Ectodermal cell (in vitro differentiated cells): ENCODE measurements at regions not wholly inside any gene's neighbourhood (a gene's known extent, or its start where the extent isn't known, plus 50 kb on each side); places are given as distances from the start of the nearest gene placed in this dataset.

ENCODE experiments used
- H3K27ac ChIP-seq: 2 replicates; pipeline ENCODE4 v1.7.0; 2013; ENCODE audit warnings: mild to moderate bottlenecking, low read depth, low read length; ENCODE audit not compliant: insufficient read depth, poor library complexity, severe bottlenecking
- H3K27me3 ChIP-seq: 2 replicates; pipeline ENCODE4 v1.7.0; 2013; ENCODE audit warnings: mild to moderate bottlenecking, low read length; ENCODE audit not compliant: insufficient read depth, control insufficient read depth, poor library complexity, severe bottlenecking
- H3K36me3 ChIP-seq: one replicate; pipeline ENCODE4 v1.7.0; 2013; ENCODE audit warnings: low read length; ENCODE audit not compliant: control insufficient read depth, insufficient read depth
- H3K4me1 ChIP-seq: one replicate; pipeline ENCODE4 v1.7.0; 2013; ENCODE audit warnings: low read length; ENCODE audit not compliant: control insufficient read depth, insufficient read depth
- H3K4me3 ChIP-seq: 2 replicates; pipeline ENCODE4 v1.7.0; 2013; ENCODE audit warnings: low read depth, low read length, control low read depth; ENCODE audit not compliant: insufficient read depth
- H3K9me3 ChIP-seq: 2 replicates; pipeline ENCODE4 v1.7.0; 2013; ENCODE audit warnings: mild to moderate bottlenecking, low read length, moderate library complexity; ENCODE audit not compliant: control insufficient read depth
- WGBS, 2 experiments: methylation state at CpG; one replicate each; pipeline ENCODE4 v1.1.7; 2013; ENCODE audit warnings: missing lambda C conversion rate in 2 of 2; 5-methylcytosine and 5-hydroxymethylcytosine counted together

DNA sequence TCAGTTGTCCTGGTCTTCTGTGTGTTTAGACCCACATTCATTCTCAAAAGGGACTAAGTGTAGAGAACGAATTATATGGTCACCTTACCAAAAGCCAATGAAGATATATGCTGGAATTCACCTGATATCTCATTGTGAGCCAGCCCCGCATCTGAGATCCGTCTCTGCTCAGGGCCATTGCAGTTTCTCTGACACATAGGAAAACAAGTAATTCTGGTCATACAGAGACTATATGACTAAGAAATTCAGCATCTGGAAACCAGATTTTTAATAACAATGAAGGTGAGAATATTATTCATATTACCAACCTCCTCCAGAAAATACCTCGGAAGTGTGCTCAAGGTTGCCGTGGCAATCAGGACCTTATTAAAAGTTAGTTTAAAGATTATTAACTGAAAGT is 278.6 kb upstream of the EDNRB start:
- no peaks in the 10 kb centered on the region for H3K4me1 ChIP-seq
- WGBS, 2 experiments: 93% methylated on average over 3 to 5 of the region's 5 CpGs
- H3K27ac ChIP-seq: no peak overlapping the region
- H3K36me3 ChIP-seq: no peaks in the 10 kb centered on the region
- H3K4me3 ChIP-seq: no peak overlapping the region
- no peaks in the 10 kb centered on the region for H3K9me3 ChIP-seq
- H3K27me3 ChIP-seq: no peaks in the 10 kb centered on the region

DNA sequence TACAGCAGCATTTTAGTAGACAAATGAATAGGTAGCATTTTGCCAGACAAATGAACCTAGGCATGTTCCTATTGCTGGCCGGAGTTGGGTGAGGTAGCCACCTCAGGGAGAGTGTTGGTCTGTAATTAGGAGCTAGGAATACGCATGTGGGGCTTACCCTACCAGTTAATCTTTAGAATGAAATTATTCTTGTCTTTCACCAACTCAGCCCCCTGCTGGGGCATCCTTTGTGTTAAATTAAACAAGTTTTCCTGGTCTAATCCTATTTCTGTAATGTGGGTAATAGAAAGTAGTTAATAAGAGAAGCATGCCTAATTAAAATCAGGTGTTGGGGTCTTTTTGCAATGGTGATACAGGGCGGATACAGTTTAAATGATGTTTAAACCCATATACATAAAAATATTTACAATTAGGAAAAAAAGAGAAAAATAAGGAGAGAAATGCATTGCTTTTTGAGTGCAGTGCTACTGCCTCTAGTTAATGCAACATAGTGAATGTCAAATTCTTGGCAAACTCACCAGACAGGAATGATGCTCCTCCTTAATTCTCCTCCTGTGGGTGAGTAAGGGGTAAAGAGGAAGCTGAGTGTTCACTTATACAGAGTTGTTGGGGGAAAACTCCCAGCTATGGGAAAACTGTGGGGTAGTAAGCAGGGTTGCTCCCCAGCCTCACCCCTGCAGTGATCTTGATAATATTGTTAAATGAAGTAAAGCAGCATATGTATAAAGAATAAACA is 276.4 kb upstream of the EDNRB start:
- Histone ChIP-seq H3K27ac (no peak overlapping the region), H3K36me3 (no peaks in the 10 kb centered on the region), H3K9me3 (no peaks in the 10 kb centered on the region), H3K4me1 (no peaks in the 10 kb centered on the region), H3K4me3 (no peak overlapping the region), H3K27me3 (no peaks in the 10 kb centered on the region)
- 74 to 90% methylated on average over 1 to 2 of the region's 3 CpGs for WGBS, 2 experiments

DNA sequence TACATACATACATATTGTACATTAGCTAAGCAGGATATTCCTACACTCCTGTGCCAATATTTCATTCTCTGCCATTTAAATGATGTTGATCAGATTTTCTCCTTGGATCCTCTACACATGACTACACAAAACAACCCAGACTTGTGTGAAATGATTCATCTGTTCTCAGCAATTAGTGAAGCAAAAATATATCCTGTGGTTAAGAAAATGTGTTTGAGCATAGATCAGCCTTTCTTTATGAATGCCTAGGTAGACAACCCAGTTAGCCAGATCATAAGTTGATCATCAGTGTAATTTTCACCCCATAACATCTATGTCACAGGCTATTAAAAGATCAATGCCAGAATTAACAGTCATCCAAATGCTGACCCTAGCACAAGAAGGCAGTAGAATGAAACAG is 275.2 kb upstream of the EDNRB start:
- Histone ChIP-seq H3K27me3 (no peaks in the 10 kb centered on the region), H3K4me1 (no peaks in the 10 kb centered on the region), H3K36me3 (no peaks in the 10 kb centered on the region), H3K27ac (no peak overlapping the region), H3K4me3 (no peak overlapping the region), H3K9me3 (no peaks in the 10 kb centered on the region)

DNA sequence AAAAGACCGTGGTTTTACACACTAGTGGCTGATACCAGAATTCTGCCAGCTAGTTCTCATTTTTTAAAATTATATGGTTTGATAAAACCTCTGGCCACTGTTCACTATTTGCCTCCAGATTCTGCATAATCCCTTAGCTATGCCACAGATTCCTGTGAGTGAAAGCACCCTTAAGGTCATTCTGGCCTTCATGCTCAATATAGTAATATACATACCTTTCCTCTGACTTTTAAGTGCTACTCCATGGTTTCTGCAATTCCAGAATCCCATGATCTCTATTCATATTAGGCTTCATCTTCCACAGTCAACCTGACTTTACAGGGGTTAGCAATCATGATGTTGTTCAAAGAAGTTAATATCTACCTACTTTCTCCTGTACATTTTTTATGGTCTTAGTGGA is 274.1 kb upstream of the EDNRB start:
- Histone ChIP-seq H3K27ac (no peak overlapping the region), H3K9me3 (no peaks in the 10 kb centered on the region), H3K4me3 (no peak overlapping the region), H3K4me1 (no peaks in the 10 kb centered on the region), H3K27me3 (no peaks in the 10 kb centered on the region), H3K36me3 (no peaks in the 10 kb centered on the region)
- 0 to 5% methylated on average over 1 of the region's 1 CpG for WGBS, 2 experiments

DNA sequence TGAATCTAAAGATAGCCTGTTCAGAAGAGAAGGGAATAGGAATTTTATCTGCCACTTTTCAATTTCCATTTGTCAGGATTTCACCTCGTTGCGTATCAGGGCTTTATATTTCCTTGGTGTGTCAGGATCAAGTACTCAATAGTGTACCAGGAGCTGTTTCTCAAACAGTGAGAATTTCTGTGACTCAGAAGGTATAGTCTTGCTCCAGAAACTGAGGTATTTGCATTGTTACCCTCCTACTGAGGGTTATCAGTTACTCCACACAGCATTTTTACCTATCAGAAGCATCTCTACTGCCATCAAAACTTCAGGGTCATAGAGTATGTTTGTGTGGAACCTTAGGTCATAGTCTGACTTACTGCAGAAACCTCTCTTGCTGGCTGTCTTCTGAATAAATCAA is 271.7 kb upstream of the EDNRB start:
- Histone ChIP-seq H3K4me1 (no peaks in the 10 kb centered on the region), H3K27me3 (no peaks in the 10 kb centered on the region), H3K36me3 (no peaks in the 10 kb centered on the region), H3K4me3 (no peak overlapping the region), H3K9me3 (no peaks in the 10 kb centered on the region), H3K27ac (no peak overlapping the region)
- WGBS, 2 experiments: 94 to 95% methylated on average over 2 of the region's 2 CpGs

DNA sequence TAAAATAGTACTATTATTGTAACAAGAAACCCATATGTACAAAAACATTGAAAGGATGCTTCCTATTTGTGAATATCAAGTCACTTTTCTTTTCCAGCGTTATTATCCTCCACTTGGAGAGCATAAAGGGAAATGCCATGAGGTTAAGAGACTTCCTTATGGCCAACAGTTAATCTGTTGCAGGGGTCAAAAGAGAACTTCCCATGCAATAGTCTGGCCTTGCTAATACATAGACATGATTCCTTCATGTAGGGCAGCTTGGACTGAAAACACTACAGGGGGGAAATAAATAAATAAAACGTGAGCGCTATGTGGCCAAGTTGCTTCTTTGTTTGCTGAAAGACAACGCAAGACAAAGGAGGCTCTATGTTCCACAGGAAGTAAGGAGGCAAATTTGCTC is 269.1 kb upstream of the EDNRB start:
- H3K36me3 ChIP-seq: no peaks in the 10 kb centered on the region
- H3K27me3 ChIP-seq: no peaks in the 10 kb centered on the region
- H3K9me3 ChIP-seq: no peaks in the 10 kb centered on the region
- no peak overlapping the region for H3K4me3 ChIP-seq
- H3K4me1 ChIP-seq: no peaks in the 10 kb centered on the region
- no peak overlapping the region for H3K27ac ChIP-seq
- 84 to 89% methylated on average over 4 of the region's 4 CpGs for WGBS, 2 experiments

DNA sequence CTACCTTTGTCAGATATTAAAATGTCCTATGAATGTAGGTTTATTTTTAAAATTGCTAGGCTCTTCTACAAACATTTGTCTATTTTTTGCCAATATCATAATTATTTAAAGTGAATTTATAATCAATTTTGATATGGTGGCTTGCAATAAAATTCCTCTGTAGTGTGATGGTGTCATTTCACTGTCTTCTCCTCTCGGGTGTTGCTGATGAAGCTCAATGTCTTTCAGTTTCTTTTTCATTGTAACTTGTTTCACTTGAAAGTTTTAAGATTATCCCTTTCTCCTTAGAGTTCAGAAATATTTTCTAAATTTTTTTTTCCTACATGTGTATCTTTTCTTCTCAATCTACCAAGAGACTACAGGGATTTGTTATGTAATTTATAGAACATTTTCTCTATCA is 267.1 kb upstream of the EDNRB start:
- Histone ChIP-seq H3K27me3 (no peaks in the 10 kb centered on the region), H3K4me3 (no peak overlapping the region), H3K9me3 (no peaks in the 10 kb centered on the region), H3K4me1 (no peaks in the 10 kb centered on the region), H3K36me3 (no peaks in the 10 kb centered on the region), H3K27ac (no peak overlapping the region)
- 60 to 93% methylated on average over 1 of the region's 1 CpG for WGBS, 2 experiments

DNA sequence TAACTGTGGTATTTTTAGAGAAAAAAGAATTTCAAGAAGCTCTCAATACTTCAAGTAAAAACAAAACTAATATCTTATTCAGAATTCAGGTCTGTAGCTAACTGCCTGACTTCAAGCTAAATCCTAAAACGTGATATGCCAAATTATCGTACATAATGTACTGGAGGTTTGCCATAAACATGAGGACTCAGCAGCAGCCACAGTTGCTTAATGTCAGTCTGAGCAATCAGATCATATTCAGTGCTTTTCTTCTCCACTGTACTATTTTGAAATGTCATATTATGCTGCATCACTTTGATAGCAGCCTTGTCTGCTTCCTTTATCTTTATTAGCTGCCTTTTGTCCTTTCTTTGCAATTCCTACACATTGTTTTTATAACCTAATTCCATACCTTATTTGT is 265.1 kb upstream of the EDNRB start:
- no peaks in the 10 kb centered on the region for H3K27me3 ChIP-seq
- no peak overlapping the region for H3K27ac ChIP-seq
- H3K4me3 ChIP-seq: no peak overlapping the region
- H3K4me1 ChIP-seq: no peaks in the 10 kb centered on the region
- WGBS, 2 experiments: 92 to 95% methylated on average over 2 of the region's 2 CpGs
- H3K36me3 ChIP-seq: no peaks in the 10 kb centered on the region
- H3K9me3 ChIP-seq: no peaks in the 10 kb centered on the region

DNA sequence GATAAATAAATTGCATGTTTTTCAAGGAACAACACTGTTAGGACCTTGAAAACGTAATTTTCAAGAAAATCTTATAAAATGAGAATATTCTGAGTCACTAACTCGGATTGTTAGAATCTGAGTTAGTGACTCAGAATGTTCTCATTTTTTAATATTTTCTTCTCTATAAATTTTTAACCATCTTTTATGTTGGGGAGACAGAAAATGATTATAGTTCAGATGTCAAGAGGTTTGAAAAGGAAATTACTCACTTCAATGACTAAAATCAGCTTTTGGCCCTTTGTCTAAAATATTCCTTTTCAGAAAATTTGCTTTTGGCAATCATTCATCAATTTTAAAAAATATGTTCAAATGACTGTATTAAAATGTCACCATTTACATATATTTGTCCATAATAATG is 264.2 kb upstream of the EDNRB start:
- no peaks in the 10 kb centered on the region for H3K27me3 ChIP-seq
- no peaks in the 10 kb centered on the region for H3K9me3 ChIP-seq
- no peak overlapping the region for H3K27ac ChIP-seq
- no peaks in the 10 kb centered on the region for H3K4me1 ChIP-seq
- 83% methylated on average over 1 of the region's 2 CpGs; no CpG with 5 or more reads in 1 of the 2 experiments for WGBS, 2 experiments
- no peak overlapping the region for H3K4me3 ChIP-seq
- no peaks in the 10 kb centered on the region for H3K36me3 ChIP-seq

DNA sequence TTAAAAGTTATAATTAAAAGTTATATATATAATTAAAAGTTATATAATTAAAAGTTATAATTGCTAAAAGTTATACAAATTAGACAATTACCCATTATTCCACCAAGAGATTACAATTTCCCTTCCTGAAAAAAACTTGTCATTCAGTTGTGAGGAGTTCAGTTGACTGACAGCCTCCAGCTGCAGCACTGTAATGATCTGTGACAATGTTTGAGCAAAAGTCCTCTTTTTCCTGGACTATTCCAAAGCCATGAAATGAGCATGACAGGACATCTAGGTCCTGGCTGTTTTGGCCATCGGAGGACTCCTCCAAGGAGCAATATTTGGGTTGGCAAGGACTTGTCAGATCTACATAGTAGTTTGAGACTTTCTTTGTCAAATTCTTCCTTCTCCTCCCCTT is 258.7 kb upstream of the EDNRB start:
- Histone ChIP-seq H3K9me3 (no peaks in the 10 kb centered on the region), H3K4me1 (no peaks in the 10 kb centered on the region), H3K27me3 (no peaks in the 10 kb centered on the region), H3K36me3 (no peaks in the 10 kb centered on the region), H3K27ac (no peak overlapping the region), H3K4me3 (no peak overlapping the region)
- WGBS, 2 experiments: 100% methylated on average over 1 of the region's 1 CpG

DNA sequence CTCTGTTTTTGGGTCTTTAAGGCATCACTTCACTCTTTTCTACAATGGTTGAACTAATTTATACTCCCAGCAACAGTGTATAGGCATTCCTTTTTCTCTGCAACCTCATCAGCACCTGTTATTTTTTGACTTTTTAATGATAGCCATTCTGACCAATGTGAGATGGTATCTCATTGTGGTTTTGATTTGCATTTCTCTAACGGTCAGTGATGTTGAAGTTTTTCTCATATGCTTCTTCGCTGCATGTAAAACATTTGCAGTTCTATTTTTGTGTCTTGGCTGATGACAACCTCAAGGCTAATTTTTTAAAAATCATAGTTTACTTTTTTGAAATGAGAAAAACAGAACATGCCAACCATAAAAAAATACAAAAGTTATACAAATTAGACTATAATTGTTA is 258.2 kb upstream of the EDNRB start:
- no peaks in the 10 kb centered on the region for H3K27me3 ChIP-seq
- no peaks in the 10 kb centered on the region for H3K9me3 ChIP-seq
- H3K4me3 ChIP-seq: no peak overlapping the region
- H3K27ac ChIP-seq: no peak overlapping the region
- WGBS, 2 experiments: 89 to 95% methylated on average over 2 of the region's 2 CpGs
- no peaks in the 10 kb centered on the region for H3K4me1 ChIP-seq
- H3K36me3 ChIP-seq: no peaks in the 10 kb centered on the region
